ENCODE measurements at regions not wholly inside any gene's neighbourhood (a gene's known extent, or its start where the extent isn't known, plus 50 kb on each side); places are given as distances from the start of the nearest gene placed in this dataset.

DNA sequence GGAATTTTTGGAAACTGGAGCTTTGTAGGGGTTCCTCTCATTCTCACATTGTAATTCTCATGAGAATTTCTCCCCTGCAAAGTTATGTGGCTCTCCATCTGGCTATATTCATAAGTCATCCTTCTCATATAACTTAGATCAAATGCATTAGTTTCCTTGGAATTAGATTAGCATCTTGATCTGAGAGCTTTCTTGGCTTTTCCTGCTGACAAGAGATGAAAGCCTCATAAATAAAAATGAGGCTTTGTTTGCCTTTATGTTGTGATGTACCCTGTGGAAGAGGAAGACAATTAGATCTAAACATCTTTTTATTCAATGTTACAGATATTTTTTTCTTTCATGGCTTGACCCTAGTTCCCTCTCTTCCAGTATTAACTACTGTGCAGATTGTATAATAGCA lies 165.4 kb upstream of the ZPLD1 start:
- no peak overlapping the region for H3K9ac ChIP-seq (ENCODE audit: low read depth in 2 of 2, low read length in 2 of 2)
- H3K9me3 ChIP-seq: no peaks in the 10 kb centered on the region
- no peak overlapping the region for H3K4me3 ChIP-seq
- intact Hi-C loops (cut with DNase I): no loop called here
- H3K27ac ChIP-seq: no peak overlapping the region
- no peaks in the 10 kb centered on the region for H3K36me3 ChIP-seq
- no peak for DNase-seq
- TF ChIP-seq, protein P1, sequence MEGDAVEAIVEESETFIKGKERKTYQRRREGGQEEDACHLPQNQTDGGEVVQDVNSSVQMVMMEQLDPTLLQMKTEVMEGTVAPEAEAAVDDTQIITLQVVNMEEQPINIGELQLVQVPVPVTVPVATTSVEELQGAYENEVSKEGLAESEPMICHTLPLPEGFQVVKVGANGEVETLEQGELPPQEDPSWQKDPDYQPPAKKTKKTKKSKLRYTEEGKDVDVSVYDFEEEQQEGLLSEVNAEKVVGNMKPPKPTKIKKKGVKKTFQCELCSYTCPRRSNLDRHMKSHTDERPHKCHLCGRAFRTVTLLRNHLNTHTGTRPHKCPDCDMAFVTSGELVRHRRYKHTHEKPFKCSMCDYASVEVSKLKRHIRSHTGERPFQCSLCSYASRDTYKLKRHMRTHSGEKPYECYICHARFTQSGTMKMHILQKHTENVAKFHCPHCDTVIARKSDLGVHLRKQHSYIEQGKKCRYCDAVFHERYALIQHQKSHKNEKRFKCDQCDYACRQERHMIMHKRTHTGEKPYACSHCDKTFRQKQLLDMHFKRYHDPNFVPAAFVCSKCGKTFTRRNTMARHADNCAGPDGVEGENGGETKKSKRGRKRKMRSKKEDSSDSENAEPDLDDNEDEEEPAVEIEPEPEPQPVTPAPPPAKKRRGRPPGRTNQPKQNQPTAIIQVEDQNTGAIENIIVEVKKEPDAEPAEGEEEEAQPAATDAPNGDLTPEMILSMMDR (IDR thresholded peaks at IDR 0.05): no peak
- H3K27me3 ChIP-seq: no peaks in the 10 kb centered on the region
- H3K4me1 ChIP-seq: no peaks in the 10 kb centered on the region

DNA sequence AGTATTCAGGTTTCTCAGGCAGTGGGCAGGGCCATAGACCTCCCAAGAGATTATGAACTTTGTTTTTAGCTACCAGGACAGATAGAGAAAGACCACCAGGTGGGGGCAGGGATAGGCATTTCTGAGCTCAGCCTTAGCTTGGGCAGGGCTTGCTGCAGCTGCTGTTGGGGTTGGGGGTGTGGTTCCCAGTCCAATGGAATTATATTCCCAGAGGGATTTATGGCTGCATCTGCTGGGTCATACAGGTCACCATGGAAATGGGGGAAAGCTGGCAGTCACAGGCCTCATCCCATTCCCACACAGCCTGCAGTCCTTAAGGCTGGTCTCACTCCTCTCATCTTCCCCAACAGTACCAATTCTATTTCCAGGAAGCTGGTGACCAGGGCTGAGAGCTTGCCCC lies 144.6 kb upstream of the ZPLD1 start:
- no peak overlapping the region for H3K4me3 ChIP-seq

GRCh38 chr3:102295756-102296155 lies 139.1 kb upstream of the ZPLD1 start:
- DNase-seq: no peak
- H3K9me3 ChIP-seq: no peaks in the 10 kb centered on the region
- no peaks in the 10 kb centered on the region for H3K27me3 ChIP-seq
- no peak overlapping the region for H3K9ac ChIP-seq (ENCODE audit: low read depth in 2 of 2, low read length in 2 of 2)
- no peaks in the 10 kb centered on the region for H3K4me1 ChIP-seq
- TF ChIP-seq, protein P1 (IDR thresholded peaks at IDR 0.05): no peak
- intact Hi-C loops (cut with DNase I): no loop called here
- H3K4me3 ChIP-seq: no peak overlapping the region
- H3K27ac ChIP-seq: no peak overlapping the region
- no peaks in the 10 kb centered on the region for H3K36me3 ChIP-seq

More for the DNA sequence above, 144.6 kb upstream of the ZPLD1 start:
- Histone ChIP-seq H3K9me3 (no peaks in the 10 kb centered on the region), H3K36me3 (no peaks in the 10 kb centered on the region), H3K4me1 (no peaks in the 10 kb centered on the region), H3K27me3 (no peaks in the 10 kb centered on the region), H3K27ac (no peak overlapping the region), H3K9ac (ENCODE audit: low read depth in 2 of 2, low read length in 2 of 2) (no peak overlapping the region)
- TF ChIP-seq, protein P1 (IDR thresholded peaks at IDR 0.05): no peak
- no peak for DNase-seq
- intact Hi-C loops (cut with DNase I): no loop called here

DNA sequence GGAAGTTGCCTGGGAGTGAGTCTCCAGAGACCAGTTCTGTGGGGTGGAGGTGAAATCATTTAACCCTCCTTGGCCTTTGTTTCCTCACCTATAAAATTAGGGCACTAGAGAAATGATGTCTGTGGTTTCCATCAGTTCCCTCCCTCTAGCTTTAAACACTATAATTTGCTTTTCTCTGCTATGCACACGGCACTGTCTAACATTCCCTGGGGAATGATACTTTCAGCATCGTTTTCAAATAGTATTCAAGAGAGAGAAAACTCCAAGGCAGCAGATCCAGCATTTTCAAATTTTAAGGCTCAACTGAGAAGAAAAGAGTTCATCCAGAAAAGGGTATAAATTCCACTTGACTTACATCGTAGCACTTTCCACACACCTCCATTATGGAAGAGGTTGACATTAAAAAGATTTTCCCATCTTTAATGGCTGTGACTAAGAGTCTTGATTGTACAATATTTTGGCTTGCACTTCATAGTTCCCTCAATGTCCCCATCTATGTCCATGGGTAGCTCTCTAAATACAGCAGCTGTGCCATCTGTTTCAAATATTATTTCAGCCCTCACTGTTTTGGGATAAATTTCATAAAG lies 137.7 kb upstream of the ZPLD1 start:
- H3K4me1 ChIP-seq: no peaks in the 10 kb centered on the region
- intact Hi-C loops (cut with DNase I): no loop called here
- H3K27ac ChIP-seq: no peak overlapping the region
- H3K36me3 ChIP-seq: no peaks in the 10 kb centered on the region
- TF ChIP-seq, protein P1 (IDR thresholded peaks at IDR 0.05): no peak
- no peak for DNase-seq
- H3K27me3 ChIP-seq: no peaks in the 10 kb centered on the region
- H3K4me3 ChIP-seq: no peak overlapping the region
- H3K9me3 ChIP-seq: no peaks in the 10 kb centered on the region
- no peak overlapping the region for H3K9ac ChIP-seq (ENCODE audit: low read depth in 2 of 2, low read length in 2 of 2)

DNA sequence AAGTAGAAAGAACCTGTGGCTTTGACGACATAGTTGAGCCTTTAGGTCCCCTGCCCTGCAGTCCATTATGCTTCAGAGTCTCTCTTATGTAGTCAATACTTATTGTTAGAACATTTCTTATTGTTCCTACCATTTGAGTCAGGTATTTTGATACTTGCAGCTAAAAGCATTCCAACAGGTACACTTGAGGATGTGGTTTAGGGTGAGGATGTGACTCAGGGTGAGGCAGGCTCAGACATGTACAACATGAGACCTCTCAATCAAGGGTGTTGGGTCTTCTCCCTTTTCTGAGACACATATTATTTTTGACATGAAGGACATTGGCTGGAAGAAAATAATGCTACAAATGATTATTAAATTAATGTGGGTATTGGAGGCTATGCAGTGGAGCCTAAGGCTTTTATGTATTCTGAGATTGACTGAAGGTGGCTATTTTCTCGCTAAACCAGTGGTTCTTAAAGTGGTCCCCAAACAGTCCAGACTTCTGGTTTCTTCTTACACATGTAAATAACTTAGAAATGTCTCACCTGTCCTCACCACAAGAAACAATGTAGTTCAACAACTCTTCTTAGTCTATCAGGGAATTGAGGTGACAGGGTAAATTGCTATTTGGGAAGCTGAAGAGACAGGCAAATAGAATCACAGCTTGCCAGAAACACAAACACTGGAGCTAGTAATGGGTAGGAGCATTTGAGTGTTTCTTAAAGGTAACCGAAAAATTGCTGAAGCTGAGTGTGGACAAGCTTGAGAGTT lies 135.5 kb upstream of the ZPLD1 start:
- Histone ChIP-seq H3K27ac (no peak overlapping the region), H3K4me1 (no peaks in the 10 kb centered on the region), H3K36me3 (no peaks in the 10 kb centered on the region), H3K9me3 (no peaks in the 10 kb centered on the region), H3K4me3 (no peak overlapping the region), H3K27me3 (no peaks in the 10 kb centered on the region), H3K9ac (ENCODE audit: low read depth in 2 of 2, low read length in 2 of 2) (no peak overlapping the region)
- intact Hi-C loops (cut with DNase I): no loop called here
- no peak for DNase-seq
- TF ChIP-seq, protein P1 (IDR thresholded peaks at IDR 0.05): no peak
